Retina (tissue), 1 donor: ENCODE measurements at regions not wholly inside any gene's neighbourhood (a gene's known extent, or its start where the extent isn't known, plus 50 kb on each side); places are given as distances from the start of the nearest gene placed in this dataset.
"Not testable (repeated sequence)": the region's sequence is repeated elsewhere in the genome, so short reads cannot be mapped to it uniquely, and the experiment has no call there.

Source experiments
- DNase-seq: peaks from one replicate; pipeline ENCODE4 v3.0.0-alpha.2; 2016

- no peak for DNase-seq
Observed at GRCh38 chr14:89067293-89067972, 243.0 kb downstream of the TTC8 start.

GRCh38 chr14:89078021-89078795 lies 253.8 kb downstream of the TTC8 start:
- DNase-seq: no peak

GRCh38 chr14:89085231-89085731 lies 260.8 kb downstream of the TTC8 start:
- DNase-seq: peak; percentile 70

GRCh38 chr14:89085737-89086382 lies 261.4 kb downstream of the TTC8 start:
- peak; percentile 57 for DNase-seq

- DNase-seq: no peak
Observed at GRCh38 chr14:89088530-89088929, 264.1 kb downstream of the TTC8 start.

- no peak for DNase-seq
Observed at GRCh38 chr14:89089330-89089729, 264.9 kb downstream of the TTC8 start.

- DNase-seq: no peak
Observed at GRCh38 chr14:89091781-89092180, 267.3 kb downstream of the TTC8 start.

- DNase-seq: no peak
Observed at GRCh38 chr14:89093083-89093730, 268.8 kb downstream of the TTC8 start.

GRCh38 chr14:89095036-89095435 lies 270.6 kb downstream of the TTC8 start:
- DNase-seq: no peak

GRCh38 chr14:89096946-89097345 lies 272.5 kb downstream of the TTC8 start:
- no peak for DNase-seq

- no peak for DNase-seq
Observed at GRCh38 chr14:89098254-89098653, 273.8 kb downstream of the TTC8 start.

GRCh38 chr14:89104171-89104817 lies 279.8 kb downstream of the TTC8 start:
- DNase-seq: not testable (repeated sequence)

GRCh38 chr14:89104861-89105260 lies 280.4 kb downstream of the TTC8 start:
- DNase-seq: not testable (repeated sequence)
